ENCODE measurements at regions not wholly inside any gene's neighbourhood (a gene's known extent, or its start where the extent isn't known, plus 50 kb on each side); places are given as distances from the start of the nearest gene placed in this dataset.

DNA sequence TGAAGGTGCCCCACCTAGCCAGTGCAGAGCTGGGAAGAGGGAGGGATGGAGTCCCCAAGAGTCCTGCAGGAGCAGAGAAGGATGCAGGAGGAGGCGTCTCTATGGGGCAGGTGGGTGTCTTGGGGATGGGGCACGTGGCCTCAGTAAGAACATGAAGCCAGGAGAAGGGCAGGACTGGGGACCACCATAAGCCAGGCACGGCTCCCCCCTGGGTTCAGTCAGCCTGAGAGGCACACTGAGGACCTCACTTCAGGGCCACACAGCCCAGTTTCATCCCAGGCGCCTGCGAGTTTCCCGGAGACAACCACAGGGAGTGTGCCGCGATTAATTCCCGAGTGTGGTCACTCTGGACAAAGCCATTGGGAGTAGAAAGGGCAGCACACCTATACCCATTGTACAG is 120.3 kb downstream of the GYPC start:
- no peak for TF ChIP-seq TAF1 (IDR thresholded peaks at IDR 0.05; ENCODE audit: borderline replicate concordance, low read depth, low read length)
- no peak for TF ChIP-seq POLR2A (IDR thresholded peaks at IDR 0.05; ENCODE audit: low read depth, low read length)

All from GM12892 (cell line).